Adrenal gland (tissue), 9 donors: ENCODE measurements at regions not wholly inside any gene's neighbourhood (a gene's known extent, or its start where the extent isn't known, plus 50 kb on each side); places are given as distances from the start of the nearest gene placed in this dataset.
"Not testable (repeated sequence)": the region's sequence is repeated elsewhere in the genome, so short reads cannot be mapped to it uniquely, and the experiment has no call there.

Experiments used
- DNase-seq, 7 donors: peaks; one replicate each; pipeline ENCODE4 v3.0.0-alpha.2; 2019 to 2020
- H3K27ac ChIP-seq, 5 donors: fragments of 200-600 bp; sonication (generic) in 4 of 5; 1 replicate in 3 of 5; 2 replicates in 2 of 5; pipeline versions ENCODE4 v1.5.1 to v1.8.0; 2016 to 2020; ENCODE audit warnings: mild to moderate bottlenecking in 1 of 5
- H3K27me3 ChIP-seq: fragments of 200-600 bp; 2 replicates; pipeline ENCODE4 v1.8.0; 2021
- H3K36me3 ChIP-seq, 2 donors: fragments of 200-600 bp; replicated peaks in 1 of 2; 1 replicate in 1 of 2; 2 replicates in 1 of 2; pipeline versions ENCODE4 v1.5.1 to v1.8.0; 2018 to 2022
- H3K4me1 ChIP-seq, 2 donors: fragments of 200-600 bp; replicated peaks in 1 of 2; 1 replicate in 1 of 2; 2 replicates in 1 of 2; pipeline versions ENCODE4 v1.5.1 to v1.8.0; 2018 to 2021
- H3K4me3 ChIP-seq, 4 donors: fragments of 200-600 bp; sonication (generic) in 3 of 4; one replicate each; pipeline ENCODE4 v1.5.1; 2016 to 2018
- H3K9me3 ChIP-seq, 3 donors: fragments of 200-600 bp; sonication (generic) in 1 of 3; replicated peaks in 1 of 3; 1 replicate in 2 of 3; 2 replicates in 1 of 3; pipeline versions ENCODE4 v1.5.1 to v1.8.0; 2016 to 2021
- POLR2A ChIP-seq, 2 donors: fragments of 450-650 bp; IDR thresholded peaks; one replicate each; pipeline ENCODE4 v1.6.1; 2017; ENCODE audit warnings: antibody characterized with exemption in 2 of 2, mild to moderate bottlenecking in 2 of 2, moderate library complexity in 1 of 2
- WGBS, 4 donors: extraction: QIAGEN DNeasy Blood & Tissue Kit in 2 of 4; methylation state at CpG; one replicate each; pipeline versions ENCODE4 v1.1.5 to v1.1.7; 2013 to 2017; 5-methylcytosine and 5-hydroxymethylcytosine counted together
- intact Hi-C, 2 donors: fragments of 100-400 bp; cut with DNase I; formaldehyde crosslinking; loops; one replicate each; pipeline versions ENCODE4 v1.14.1 to v1.15.0; 2022 to 2023
- TF ChIP-seq, protein P1 (sequence below), 6 experiments: fragments of 450-650 bp in 4 of 6; fragments of 200-600 bp in 2 of 6; sonication (generic) in 1 of 6; IDR thresholded peaks; 1 replicate in 5 of 6; 2 replicates in 1 of 6; pipeline versions ENCODE4 v1.5.1 to v1.8.0; 2016 to 2021; ENCODE audit warnings: antibody characterized with exemption in 6 of 6, mild to moderate bottlenecking in 2 of 6, moderate library complexity in 1 of 6
- donor health status: healthy with polysubstance abuse.
- donor health status: Bipolar disorder and iron deficiency.
- donor health status: DM: yes; HTN: yes; CAD: no.
- donor health status: DM: no; HTN: no; CAD: no.
- donor health status: DM: no; HTN: no; CAD: no.

DNA sequence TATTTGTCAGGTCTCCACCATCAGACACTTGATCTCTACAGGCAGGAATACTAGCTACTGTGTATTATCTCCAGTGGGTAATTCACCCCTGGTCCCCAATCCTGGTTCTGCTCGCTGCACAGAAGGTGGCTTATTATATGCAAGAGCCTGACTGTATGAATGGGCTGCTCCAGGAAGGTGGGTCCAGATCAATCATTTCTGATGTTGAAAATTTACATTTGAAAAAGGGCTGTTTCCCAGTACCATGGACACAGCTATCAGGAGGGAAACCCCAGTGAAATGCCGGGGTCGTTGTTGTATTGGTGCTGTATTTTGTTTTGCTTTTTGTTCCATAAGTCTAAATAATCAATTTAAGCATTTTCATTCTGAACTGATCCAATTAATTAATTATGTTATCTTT, 367.6 kb downstream of the RND3 start:
- H3K27ac ChIP-seq, result no peak overlapping the region
- intact Hi-C loops, result no loop called here
- WGBS, 4 donors, result 74 to 85% (median 82%) methylated on average over 3 of the region's 3 CpGs
- no peak for DNase-seq
- H3K9me3 ChIP-seq, result no peaks in the 10 kb centered on the region
- no peaks in the 10 kb centered on the region for H3K27me3 ChIP-seq
- H3K36me3 ChIP-seq, result no peaks in the 10 kb centered on the region
- TF ChIP-seq POLR2A (IDR thresholded peaks at IDR 0.05), result no peak
- TF ChIP-seq, protein P1, sequence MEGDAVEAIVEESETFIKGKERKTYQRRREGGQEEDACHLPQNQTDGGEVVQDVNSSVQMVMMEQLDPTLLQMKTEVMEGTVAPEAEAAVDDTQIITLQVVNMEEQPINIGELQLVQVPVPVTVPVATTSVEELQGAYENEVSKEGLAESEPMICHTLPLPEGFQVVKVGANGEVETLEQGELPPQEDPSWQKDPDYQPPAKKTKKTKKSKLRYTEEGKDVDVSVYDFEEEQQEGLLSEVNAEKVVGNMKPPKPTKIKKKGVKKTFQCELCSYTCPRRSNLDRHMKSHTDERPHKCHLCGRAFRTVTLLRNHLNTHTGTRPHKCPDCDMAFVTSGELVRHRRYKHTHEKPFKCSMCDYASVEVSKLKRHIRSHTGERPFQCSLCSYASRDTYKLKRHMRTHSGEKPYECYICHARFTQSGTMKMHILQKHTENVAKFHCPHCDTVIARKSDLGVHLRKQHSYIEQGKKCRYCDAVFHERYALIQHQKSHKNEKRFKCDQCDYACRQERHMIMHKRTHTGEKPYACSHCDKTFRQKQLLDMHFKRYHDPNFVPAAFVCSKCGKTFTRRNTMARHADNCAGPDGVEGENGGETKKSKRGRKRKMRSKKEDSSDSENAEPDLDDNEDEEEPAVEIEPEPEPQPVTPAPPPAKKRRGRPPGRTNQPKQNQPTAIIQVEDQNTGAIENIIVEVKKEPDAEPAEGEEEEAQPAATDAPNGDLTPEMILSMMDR (IDR thresholded peaks at IDR 0.05), result no peak
- no peaks in the 10 kb centered on the region for H3K4me1 ChIP-seq
- H3K4me3 ChIP-seq, result no peak overlapping the region

- H3K27ac ChIP-seq, DNase-seq, H3K4me3 ChIP-seq, H3K27me3 ChIP-seq, H3K9me3 ChIP-seq, H3K36me3 ChIP-seq, intact Hi-C loops, H3K4me1 ChIP-seq: not testable (repeated sequence)
- WGBS, 4 donors, result 83 to 86% (median 84%) methylated on average over 8 of the region's 8 CpGs
These were observed 373.4 kb downstream of the RND3 start for GRCh38 chr2:150114089-150114488.

DNA sequence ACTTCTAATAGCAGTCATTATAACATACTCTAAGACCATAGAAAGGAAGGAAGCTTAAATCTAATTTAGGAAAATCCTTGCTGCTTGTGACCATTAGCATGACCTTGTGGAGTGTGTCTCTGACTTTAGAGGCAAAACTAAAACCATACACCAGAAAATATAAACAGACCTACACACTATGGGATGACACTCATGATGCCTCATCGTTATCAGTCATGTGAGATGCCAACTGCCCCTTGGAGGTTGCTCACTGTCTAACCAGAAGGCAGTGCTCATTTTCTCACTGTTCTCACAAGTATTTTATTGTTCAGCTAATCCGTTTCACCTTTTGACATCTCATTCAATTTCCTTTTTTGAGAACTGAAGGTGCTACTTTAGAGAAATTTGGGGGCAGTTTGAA, 376.9 kb downstream of the RND3 start:
- no peaks in the 10 kb centered on the region for H3K4me1 ChIP-seq
- WGBS, 4 donors, result 65 to 92% (median 81%) methylated on average over 2 of the region's 2 CpGs
- TF ChIP-seq POLR2A (IDR thresholded peaks at IDR 0.05), result no peak
- TF ChIP-seq, protein P1 (IDR thresholded peaks at IDR 0.05), result no peak
- H3K36me3 ChIP-seq, result no peaks in the 10 kb centered on the region
- no peaks in the 10 kb centered on the region for H3K9me3 ChIP-seq
- no peak overlapping the region for H3K27ac ChIP-seq
- H3K27me3 ChIP-seq, result no peaks in the 10 kb centered on the region
- no peak for DNase-seq
- intact Hi-C loops, result no loop called here
- H3K4me3 ChIP-seq, result no peak overlapping the region

- Histone ChIP-seq H3K9me3 (no peaks in the 10 kb centered on the region), H3K4me1 (no peaks in the 10 kb centered on the region), H3K27ac (no peak overlapping the region), H3K27me3 (no peaks in the 10 kb centered on the region), H3K4me3 (no peak overlapping the region), H3K36me3 (no peaks in the 10 kb centered on the region)
- peak in 1 of 7 donors; percentile 9 for DNase-seq
- 78 to 84% (median 80%) methylated on average over 4 of the region's 4 CpGs for WGBS, 4 donors
- intact Hi-C loops, result no loop called here
- no peak for TF ChIP-seq POLR2A (IDR thresholded peaks at IDR 0.05)
- TF ChIP-seq, protein P1 (IDR thresholded peaks at IDR 0.05), result no peak
These were observed 377.6 kb downstream of the RND3 start for GRCh38 chr2:150109912-150110311.

GRCh38 chr2:150109028-150109427, 378.4 kb downstream of the RND3 start:
- no peak for TF ChIP-seq POLR2A (IDR thresholded peaks at IDR 0.05)
- TF ChIP-seq, protein P1 (IDR thresholded peaks at IDR 0.05), result no peak
- H3K4me3 ChIP-seq, result no peak overlapping the region
- H3K4me1 ChIP-seq, result no peaks in the 10 kb centered on the region
- WGBS, 4 donors, result 66 to 79% (median 74%) methylated on average over 3 of the region's 3 CpGs
- H3K27me3 ChIP-seq, result no peaks in the 10 kb centered on the region
- no peak overlapping the region for H3K27ac ChIP-seq
- H3K9me3 ChIP-seq, result no peaks in the 10 kb centered on the region
- intact Hi-C loops, result no loop called here
- H3K36me3 ChIP-seq, result no peaks in the 10 kb centered on the region
- DNase-seq, result no peak
